HG02678 (cell line): ENCODE measurements at regions not wholly inside any gene's neighbourhood (a gene's known extent, or its start where the extent isn't known, plus 50 kb on each side); places are given as distances from the start of the nearest gene placed in this dataset.
"Not testable (repeated sequence)": the region's sequence is repeated elsewhere in the genome, so short reads cannot be mapped to it uniquely, and the experiment has no call there.

Experiments used
- ATAC-seq: cut with Tn5 transposase; IDR thresholded peaks from one replicate; pipeline ENCODE4 v1.9.1; 2021; ENCODE audit warnings: mild to moderate bottlenecking, moderate library complexity; ENCODE audit not compliant: unreplicated experiment

- no peak for ATAC-seq
Observed at GRCh38 chr3:177493091-177493490, 295.8 kb upstream of the TBL1XR1 start.

GRCh38 chr3:177494216-177494615 lies 296.9 kb upstream of the TBL1XR1 start:
- ATAC-seq: no peak

GRCh38 chr3:177495566-177495965 lies 298.3 kb upstream of the TBL1XR1 start:
- no peak for ATAC-seq

- ATAC-seq: no peak
Observed at GRCh38 chr3:177498037-177498857, 301.0 kb upstream of the TBL1XR1 start.

- not testable (repeated sequence) for ATAC-seq
Observed at GRCh38 chr3:177499039-177499438, 301.8 kb upstream of the TBL1XR1 start.

- no peak for ATAC-seq
Observed at GRCh38 chr3:177499779-177500423, 302.6 kb upstream of the TBL1XR1 start.

GRCh38 chr3:177510693-177511216 lies 313.5 kb upstream of the TBL1XR1 start:
- ATAC-seq: no peak

GRCh38 chr3:177512945-177513814 lies 315.9 kb upstream of the TBL1XR1 start:
- ATAC-seq: no peak

- no peak for ATAC-seq
Observed at GRCh38 chr3:177513815-177514610, 316.7 kb upstream of the TBL1XR1 start.

GRCh38 chr3:177514611-177515499 lies 317.6 kb upstream of the TBL1XR1 start:
- ATAC-seq: no peak

- ATAC-seq: no peak
Observed at GRCh38 chr3:177515786-177516157, 318.5 kb upstream of the TBL1XR1 start.

GRCh38 chr3:177516158-177517011 lies 319.1 kb upstream of the TBL1XR1 start:
- ATAC-seq: no peak

- ATAC-seq: no peak
Observed at GRCh38 chr3:177517906-177518305, 320.6 kb upstream of the TBL1XR1 start.

- ATAC-seq: no peak
Observed at GRCh38 chr3:177519588-177519987, 322.3 kb upstream of the TBL1XR1 start.

GRCh38 chr3:177521305-177521704 lies 324.0 kb upstream of the TBL1XR1 start:
- ATAC-seq: no peak

GRCh38 chr3:177522051-177522450 lies 324.8 kb upstream of the TBL1XR1 start:
- no peak for ATAC-seq

- no peak for ATAC-seq
Observed at GRCh38 chr3:177523067-177523675, 325.9 kb upstream of the TBL1XR1 start.

GRCh38 chr3:177523872-177524438 lies 326.7 kb upstream of the TBL1XR1 start:
- no peak for ATAC-seq
